CD8-positive, alpha-beta memory T cell (primary cell): ENCODE measurements at regions not wholly inside any gene's neighbourhood (a gene's known extent, or its start where the extent isn't known, plus 50 kb on each side); places are given as distances from the start of the nearest gene placed in this dataset.
A peak's percentile ranks its signal among the peaks of the same experiment; 100 is the strongest.

Experiments used
- CTCF ChIA-PET: fragments of 350-600 bp; sonication (Branson Sonifier 250); formaldehyde crosslinking; loops from one replicate; lab custom pipeline; 2021; ENCODE audit warnings: antibody characterized with exemption; lab: Charles Lee
- POLR2A ChIA-PET: fragments of 350-600 bp; sonication (Branson Sonifier 250); formaldehyde crosslinking; loops from one replicate; lab custom pipeline; 2021; ENCODE audit warnings: antibody characterized with exemption; lab: Charles Lee
- DNase-seq, 5 donors: peaks; one replicate each; pipeline versions ENCODE4 v3.0.0 to v3.0.0-alpha.2; 2020 to 2022; ENCODE audit warnings: mixed read lengths in 1 of 5
- H3K27ac ChIP-seq: one replicate; pipeline ENCODE4 v1.7.0; 2013; ENCODE audit warnings: low read depth, mild to moderate bottlenecking, low read length, moderate library complexity
- H3K27me3 ChIP-seq: 2 replicates; pipeline ENCODE4 v1.7.0; 2013; ENCODE audit warnings: low read length, mild to moderate bottlenecking; ENCODE audit not compliant: insufficient read depth, poor library complexity, severe bottlenecking
- H3K36me3 ChIP-seq: 2 replicates; pipeline ENCODE4 v1.7.0; 2013; ENCODE audit warnings: mild to moderate bottlenecking, low read length, moderate library complexity; ENCODE audit not compliant: insufficient read depth
- H3K4me1 ChIP-seq: 2 replicates; pipeline ENCODE4 v1.7.0; 2013; ENCODE audit warnings: mild to moderate bottlenecking, low read length, moderate library complexity; ENCODE audit not compliant: insufficient read depth
- H3K4me3 ChIP-seq: 2 replicates; pipeline ENCODE4 v1.7.0; 2013; ENCODE audit warnings: mild to moderate bottlenecking, low read length
- H3K9me3 ChIP-seq: 2 replicates; pipeline ENCODE4 v1.7.0; 2013; ENCODE audit warnings: mild to moderate bottlenecking, low read length
- H3K27ac Mint-ChIP-seq, 8 donors: one replicate each; pipeline ENCODE4 v1.8.0; 2020 to 2021; ENCODE audit warnings: mixed read lengths in 8 of 8, mild to moderate bottlenecking in 6 of 8, inconsistent platforms in 3 of 8, moderate library complexity in 3 of 8
- H3K27me3 Mint-ChIP-seq, 2 donors: one replicate each; pipeline ENCODE4 v1.8.0; 2020 to 2021; ENCODE audit warnings: mixed read lengths in 2 of 2, mild to moderate bottlenecking in 1 of 2, moderate library complexity in 1 of 2
- H3K36me3 Mint-ChIP-seq, 3 donors: one replicate each; pipeline ENCODE4 v1.8.0; 2020 to 2021; ENCODE audit warnings: mixed read lengths in 3 of 3, inconsistent platforms in 1 of 3, mild to moderate bottlenecking in 1 of 3
- H3K4me1 Mint-ChIP-seq, 3 donors: one replicate each; pipeline ENCODE4 v1.8.0; 2020 to 2021; ENCODE audit warnings: mixed read lengths in 3 of 3, inconsistent platforms in 1 of 3, mild to moderate bottlenecking in 1 of 3
- H3K4me3 Mint-ChIP-seq, 7 donors: one replicate each; pipeline ENCODE4 v1.8.0; 2020 to 2021; ENCODE audit warnings: mixed read lengths in 7 of 7, mild to moderate bottlenecking in 6 of 7, moderate library complexity in 4 of 7, inconsistent platforms in 2 of 7
- H3K9me3 Mint-ChIP-seq, 5 donors: one replicate each; pipeline ENCODE4 v1.8.0; 2020 to 2022; ENCODE audit warnings: mixed read lengths in 5 of 5, mild to moderate bottlenecking in 3 of 5, moderate library complexity in 2 of 5, inconsistent platforms in 1 of 5

- Histone ChIP-seq H3K27me3 (no peaks in the 10 kb centered on the region), H3K4me1 (no peaks in the 10 kb centered on the region), H3K27ac (no peak overlapping the region), H3K36me3 (no peaks in the 10 kb centered on the region), H3K4me3 (no peak overlapping the region), H3K9me3 (no peaks in the 10 kb centered on the region)
- Mint-ChIP-seq H3K36me3 (no peaks in the 10 kb centered on the region), H3K27ac (no peak overlapping the region), H3K4me1 (no peaks in the 10 kb centered on the region), H3K9me3 (peaks cover 0 to 2% (median 0%) of the 10 kb centered on the region in 5 donors), H3K27me3 (no peaks in the 10 kb centered on the region), H3K4me3 (no peak overlapping the region)
- ChIA-PET CTCF (no interaction called here), POLR2A (no interaction called here)
- no peak for DNase-seq
These were observed 79.5 kb upstream of the DAB1 start for GRCh38 chr1:57503337-57503736.

- Histone ChIP-seq H3K4me1 (no peaks in the 10 kb centered on the region), H3K9me3 (no peaks in the 10 kb centered on the region), H3K27ac (no peak overlapping the region), H3K27me3 (no peaks in the 10 kb centered on the region), H3K36me3 (no peaks in the 10 kb centered on the region), H3K4me3 (no peak overlapping the region)
- POLR2A ChIA-PET, result no interaction called here
- CTCF ChIA-PET, result no interaction called here
- Mint-ChIP-seq H3K36me3 (peaks cover 0 to 2% (median 0%) of the 10 kb centered on the region in 3 donors), H3K9me3 (peaks cover 0 to 2% (median 0%) of the 10 kb centered on the region in 5 donors), H3K27ac (no peak overlapping the region), H3K4me1 (no peaks in the 10 kb centered on the region), H3K27me3 (no peaks in the 10 kb centered on the region), H3K4me3 (no peak overlapping the region)
- no peak for DNase-seq
These were observed 76.4 kb upstream of the DAB1 start for GRCh38 chr1:57500136-57500830.

GRCh38 chr1:57494530-57495079, 70.7 kb upstream of the DAB1 start:
- Histone ChIP-seq H3K4me1 (no peaks in the 10 kb centered on the region), H3K4me3 (no peak overlapping the region), H3K9me3 (no peaks in the 10 kb centered on the region), H3K36me3 (no peaks in the 10 kb centered on the region), H3K27me3 (no peaks in the 10 kb centered on the region), H3K27ac (no peak overlapping the region)
- Mint-ChIP-seq H3K27me3 (no peaks in the 10 kb centered on the region), H3K4me1 (no peaks in the 10 kb centered on the region), H3K4me3 (no peak overlapping the region), H3K27ac (no peak overlapping the region), H3K36me3 (peaks cover 0 to 2% (median 0%) of the 10 kb centered on the region in 3 donors), H3K9me3 (peaks cover 0 to 2% (median 0%) of the 10 kb centered on the region in 5 donors)
- CTCF ChIA-PET, result no interaction called here
- DNase-seq, result no peak
- POLR2A ChIA-PET, result no interaction called here

GRCh38 chr1:57492586-57493226, 68.8 kb upstream of the DAB1 start:
- ChIA-PET POLR2A (no interaction called here), CTCF (no interaction called here)
- H3K27me3 Mint-ChIP-seq, result no peaks in the 10 kb centered on the region
- no peaks in the 10 kb centered on the region for H3K9me3 Mint-ChIP-seq
- Histone ChIP-seq H3K27ac (no peak overlapping the region), H3K9me3 (no peaks in the 10 kb centered on the region), H3K36me3 (no peaks in the 10 kb centered on the region), H3K4me1 (no peaks in the 10 kb centered on the region), H3K27me3 (no peaks in the 10 kb centered on the region), H3K4me3 (no peak overlapping the region)
- H3K4me3 Mint-ChIP-seq, result no peak overlapping the region
- no peaks in the 10 kb centered on the region for H3K4me1 Mint-ChIP-seq
- no peak for DNase-seq
- H3K27ac Mint-ChIP-seq, result no peak overlapping the region
- no peaks in the 10 kb centered on the region for H3K36me3 Mint-ChIP-seq

GRCh38 chr1:57489358-57490036, 65.6 kb upstream of the DAB1 start:
- Histone ChIP-seq H3K27ac (no peak overlapping the region), H3K4me1 (no peaks in the 10 kb centered on the region), H3K4me3 (no peak overlapping the region), H3K9me3 (no peaks in the 10 kb centered on the region), H3K36me3 (no peaks in the 10 kb centered on the region), H3K27me3 (no peaks in the 10 kb centered on the region)
- ChIA-PET POLR2A (no interaction called here), CTCF (no interaction called here)
- H3K27ac Mint-ChIP-seq, result no peak overlapping the region
- H3K27me3 Mint-ChIP-seq, result no peaks in the 10 kb centered on the region
- H3K4me1 Mint-ChIP-seq, result no peaks in the 10 kb centered on the region
- no peak for DNase-seq
- H3K4me3 Mint-ChIP-seq, result no peak overlapping the region
- peaks cover 0 to 2% (median 0%) of the 10 kb centered on the region in 5 donors for H3K9me3 Mint-ChIP-seq
- no peaks in the 10 kb centered on the region for H3K36me3 Mint-ChIP-seq

- POLR2A ChIA-PET, result no interaction called here
- Histone ChIP-seq H3K4me1 (no peaks in the 10 kb centered on the region), H3K27ac (no peak overlapping the region), H3K4me3 (no peak overlapping the region), H3K9me3 (no peaks in the 10 kb centered on the region), H3K36me3 (no peaks in the 10 kb centered on the region), H3K27me3 (no peaks in the 10 kb centered on the region)
- no peak for DNase-seq
- H3K27ac Mint-ChIP-seq, result no peak overlapping the region
- H3K27me3 Mint-ChIP-seq, result no peaks in the 10 kb centered on the region
- peaks cover 0 to 2% (median 0%) of the 10 kb centered on the region in 5 donors for H3K9me3 Mint-ChIP-seq
- no peaks in the 10 kb centered on the region for H3K4me1 Mint-ChIP-seq
- no peaks in the 10 kb centered on the region for H3K36me3 Mint-ChIP-seq
- no peak overlapping the region for H3K4me3 Mint-ChIP-seq
- CTCF ChIA-PET, result no interaction called here
These were observed 61.8 kb upstream of the DAB1 start for GRCh38 chr1:57485643-57486042.

- Histone ChIP-seq H3K4me3 (no peak overlapping the region), H3K27ac (no peak overlapping the region), H3K27me3 (no peaks in the 10 kb centered on the region), H3K4me1 (no peaks in the 10 kb centered on the region), H3K9me3 (no peaks in the 10 kb centered on the region), H3K36me3 (no peaks in the 10 kb centered on the region)
- no peak for DNase-seq
- no peaks in the 10 kb centered on the region for H3K36me3 Mint-ChIP-seq
- no peak overlapping the region for H3K4me3 Mint-ChIP-seq
- CTCF ChIA-PET, result no interaction called here
- no peaks in the 10 kb centered on the region for H3K27me3 Mint-ChIP-seq
- H3K4me1 Mint-ChIP-seq, result no peaks in the 10 kb centered on the region
- POLR2A ChIA-PET, result no interaction called here
- H3K27ac Mint-ChIP-seq, result peak overlapping the region in 1 of 8 donors; percentile 35
- peaks cover 0 to 2% (median 0%) of the 10 kb centered on the region in 5 donors for H3K9me3 Mint-ChIP-seq
These were observed 60.1 kb upstream of the DAB1 start for GRCh38 chr1:57483954-57484353.

GRCh38 chr1:57479471-57479870, 55.6 kb upstream of the DAB1 start:
- no peak overlapping the region for H3K4me3 Mint-ChIP-seq
- Histone ChIP-seq H3K27me3 (no peaks in the 10 kb centered on the region), H3K4me1 (no peaks in the 10 kb centered on the region), H3K9me3 (no peaks in the 10 kb centered on the region), H3K36me3 (no peaks in the 10 kb centered on the region), H3K27ac (no peak overlapping the region), H3K4me3 (no peak overlapping the region)
- no peaks in the 10 kb centered on the region for H3K36me3 Mint-ChIP-seq
- POLR2A ChIA-PET, result no interaction called here
- peaks cover 0 to 4% (median 0%) of the 10 kb centered on the region in 5 donors for H3K9me3 Mint-ChIP-seq
- H3K4me1 Mint-ChIP-seq, result no peaks in the 10 kb centered on the region
- H3K27ac Mint-ChIP-seq, result peak overlapping the region in 1 of 8 donors; percentile 34
- CTCF ChIA-PET, result interaction anchor here (1.1 kb wide), 1 partner anchor 14 kb away, joined by 3 read pairs; no protein-coding TSS in a partner anchor
- peaks cover 0 to 2% of the 10 kb centered on the region in 2 donors for H3K27me3 Mint-ChIP-seq
- no peak for DNase-seq
